ENCODE measurements at regions not wholly inside any gene's neighbourhood (a gene's known extent, or its start where the extent isn't known, plus 50 kb on each side); places are given as distances from the start of the nearest gene placed in this dataset.
"Not testable (repeated sequence)": the region's sequence is repeated elsewhere in the genome, so short reads cannot be mapped to it uniquely, and the experiment has no call there.

GRCh38 chr4:176571206-176571605 lies 221.5 kb downstream of the VEGFC start:
- DNase-seq (ENCODE audit: low read depth), result no peak

- DNase-seq (ENCODE audit: low read depth), result no peak
These were observed 217.5 kb downstream of the VEGFC start for GRCh38 chr4:176575141-176575730.

- DNase-seq (ENCODE audit: low read depth), result no peak
These were observed 213.5 kb downstream of the VEGFC start for GRCh38 chr4:176579226-176579625.

DNA sequence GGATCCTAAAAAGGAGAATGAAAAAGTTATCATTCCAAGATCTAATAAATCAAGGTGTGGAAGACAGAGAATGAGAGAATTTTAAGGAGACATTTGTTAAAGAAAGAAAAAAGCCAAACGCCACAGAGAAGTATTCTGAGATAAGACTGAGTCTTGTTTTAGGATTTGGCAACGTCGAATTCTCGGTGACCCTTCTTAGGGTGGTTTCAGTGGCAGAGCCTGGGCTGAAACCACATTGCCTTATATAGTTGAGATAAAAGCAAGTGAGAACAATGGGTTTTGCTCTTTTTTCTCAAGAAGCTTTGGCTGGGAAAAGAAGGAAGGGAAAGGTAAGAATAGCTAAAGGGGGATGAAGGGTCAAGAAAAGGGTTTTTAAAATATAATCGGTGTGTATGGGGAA lies 209.4 kb downstream of the VEGFC start:
- DNase-seq (ENCODE audit: low read depth), result no peak

- peak; percentile 47 for DNase-seq (ENCODE audit: low read depth)
These were observed 208.6 kb downstream of the VEGFC start for GRCh38 chr4:176584031-176584606.

GRCh38 chr4:176587920-176588319 lies 204.8 kb downstream of the VEGFC start:
- peak; percentile 96 for DNase-seq (ENCODE audit: low read depth)

- DNase-seq (ENCODE audit: low read depth), result no peak
These were observed 204.3 kb downstream of the VEGFC start for GRCh38 chr4:176588436-176588835.

- DNase-seq (ENCODE audit: low read depth), result no peak
These were observed 199.6 kb downstream of the VEGFC start for GRCh38 chr4:176592976-176593670.

DNA sequence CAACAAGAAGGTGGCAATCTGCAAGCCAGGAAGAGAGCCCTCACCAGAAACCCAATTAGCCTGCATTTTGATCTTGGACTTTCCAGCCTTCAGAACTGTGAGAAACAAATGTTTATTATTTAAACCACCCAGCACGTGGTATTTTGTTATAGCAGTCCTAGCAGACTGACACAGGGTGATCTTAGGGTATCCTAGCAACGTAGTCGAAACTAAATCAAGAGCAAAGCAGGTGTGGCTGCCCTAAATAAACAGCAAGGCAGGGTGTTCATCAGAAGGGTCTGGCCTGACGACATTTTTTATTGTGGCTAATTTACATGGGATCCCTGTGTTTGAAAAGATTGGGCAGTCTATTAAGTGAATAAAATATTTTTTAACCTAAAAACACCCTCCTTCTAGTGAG lies 198.8 kb downstream of the VEGFC start:
- DNase-seq (ENCODE audit: low read depth), result no peak

DNA sequence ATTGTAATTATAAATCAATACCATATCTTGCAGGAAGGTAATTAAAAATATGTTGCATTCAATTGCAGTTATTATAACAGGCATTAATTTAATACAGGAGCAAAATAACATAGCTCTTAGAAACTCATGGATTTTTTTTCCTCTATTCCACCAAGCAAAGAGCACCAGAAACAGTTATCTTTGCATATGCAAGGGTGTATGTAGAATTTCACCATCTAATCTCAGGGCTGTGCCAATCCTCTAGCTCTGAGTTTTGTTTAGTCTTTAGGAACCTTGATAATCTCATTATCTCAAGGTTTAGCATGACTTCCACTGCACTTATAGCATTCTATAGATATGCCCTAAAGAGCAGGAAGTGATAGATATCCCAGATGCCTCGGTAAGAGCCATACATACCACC lies 197.5 kb downstream of the VEGFC start:
- no peak for DNase-seq (ENCODE audit: low read depth)

DNA sequence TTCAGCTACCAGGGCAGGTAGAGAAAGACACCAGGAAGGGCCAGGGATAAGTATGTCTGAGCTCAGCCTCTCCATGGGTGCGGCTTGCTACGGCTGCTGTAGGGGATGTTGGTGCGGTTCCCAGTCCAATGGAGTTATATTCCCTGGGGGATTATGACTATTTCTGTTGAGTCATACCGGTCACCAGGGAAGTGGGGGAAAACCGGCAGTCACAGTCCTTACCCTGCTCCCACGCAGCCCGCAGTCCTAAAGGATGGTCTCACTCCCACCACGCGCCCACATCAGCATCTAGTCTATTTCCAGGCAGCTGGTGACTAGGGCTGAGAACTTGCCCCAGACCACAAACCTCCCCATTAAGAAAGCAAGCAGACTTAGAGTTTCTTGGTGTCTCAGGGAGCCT lies 191.6 kb downstream of the VEGFC start:
- no peak for DNase-seq (ENCODE audit: low read depth)

- DNase-seq (ENCODE audit: low read depth), result no peak
These were observed 184.9 kb downstream of the VEGFC start for GRCh38 chr4:176607807-176608206.

- DNase-seq (ENCODE audit: low read depth), result no peak
These were observed 184.4 kb downstream of the VEGFC start for GRCh38 chr4:176608346-176608745.

DNA sequence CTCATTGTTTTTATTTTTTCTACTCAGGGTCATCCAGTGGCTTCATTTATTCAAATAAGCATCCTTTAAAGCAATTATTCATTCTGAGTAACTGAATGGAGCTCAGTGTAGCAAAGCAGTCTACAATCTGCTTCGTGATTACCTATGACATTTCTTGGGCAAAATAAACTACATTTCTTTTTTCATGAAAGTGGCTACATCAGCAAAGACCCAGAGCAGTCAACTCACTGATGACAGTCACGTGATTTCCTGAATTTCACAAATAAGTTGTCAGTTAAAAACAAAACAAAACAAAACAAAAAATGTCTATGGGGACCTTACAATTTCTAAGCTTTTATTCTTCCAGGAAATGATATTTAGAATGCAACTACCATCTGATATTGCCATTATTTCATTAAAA lies 182.1 kb downstream of the VEGFC start:
- no peak for DNase-seq (ENCODE audit: low read depth)

GRCh38 chr4:176611381-176611780 lies 181.3 kb downstream of the VEGFC start:
- DNase-seq (ENCODE audit: low read depth), result peak; percentile 75

GRCh38 chr4:176611951-176612350 lies 180.8 kb downstream of the VEGFC start:
- peak; percentile 49 for DNase-seq (ENCODE audit: low read depth)

DNA sequence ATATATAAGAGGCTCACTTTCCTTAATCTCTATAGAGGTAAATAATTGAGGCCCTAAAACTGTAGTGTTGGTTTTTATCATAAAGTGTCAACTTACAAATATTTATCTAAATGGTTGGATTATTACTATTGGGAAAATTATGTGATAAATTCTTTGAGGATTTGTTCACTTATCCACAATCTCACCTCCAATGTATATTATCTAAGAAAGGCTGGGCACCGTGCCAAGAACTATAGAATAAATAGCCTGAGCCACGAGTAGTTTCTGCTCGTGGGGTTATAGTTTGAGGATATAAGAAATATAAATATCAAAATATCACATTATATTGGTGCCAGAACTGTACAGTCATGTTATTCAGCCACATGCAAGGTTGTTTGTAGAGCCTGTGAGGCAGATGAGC lies 177.9 kb downstream of the VEGFC start:
- peak; percentile 44 for DNase-seq (ENCODE audit: low read depth)

- DNase-seq (ENCODE audit: low read depth), result no peak
These were observed 176.6 kb downstream of the VEGFC start for GRCh38 chr4:176616151-176616550.

DNA sequence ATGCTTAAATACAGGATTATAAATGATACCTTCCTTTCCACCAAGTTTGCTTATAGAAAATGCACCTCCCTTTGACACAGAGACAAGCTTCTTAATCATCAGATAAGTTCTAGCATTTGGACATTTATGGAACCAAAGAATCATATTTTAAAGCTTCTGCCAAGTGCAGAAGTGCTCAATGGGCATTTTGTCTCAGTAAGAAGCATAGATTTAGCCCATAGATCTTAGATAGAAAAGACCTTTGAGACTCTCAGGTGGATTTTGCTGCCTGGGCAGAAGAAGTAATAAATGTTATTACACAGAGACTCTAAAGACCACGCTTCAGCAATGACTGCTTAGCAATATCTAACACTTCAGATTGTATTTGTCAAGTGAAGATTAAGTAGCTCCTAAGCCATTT lies 174.6 kb downstream of the VEGFC start:
- DNase-seq (ENCODE audit: low read depth), result no peak

- no peak for DNase-seq (ENCODE audit: low read depth)
These were observed 173.3 kb downstream of the VEGFC start for GRCh38 chr4:176619430-176619829.

DNA sequence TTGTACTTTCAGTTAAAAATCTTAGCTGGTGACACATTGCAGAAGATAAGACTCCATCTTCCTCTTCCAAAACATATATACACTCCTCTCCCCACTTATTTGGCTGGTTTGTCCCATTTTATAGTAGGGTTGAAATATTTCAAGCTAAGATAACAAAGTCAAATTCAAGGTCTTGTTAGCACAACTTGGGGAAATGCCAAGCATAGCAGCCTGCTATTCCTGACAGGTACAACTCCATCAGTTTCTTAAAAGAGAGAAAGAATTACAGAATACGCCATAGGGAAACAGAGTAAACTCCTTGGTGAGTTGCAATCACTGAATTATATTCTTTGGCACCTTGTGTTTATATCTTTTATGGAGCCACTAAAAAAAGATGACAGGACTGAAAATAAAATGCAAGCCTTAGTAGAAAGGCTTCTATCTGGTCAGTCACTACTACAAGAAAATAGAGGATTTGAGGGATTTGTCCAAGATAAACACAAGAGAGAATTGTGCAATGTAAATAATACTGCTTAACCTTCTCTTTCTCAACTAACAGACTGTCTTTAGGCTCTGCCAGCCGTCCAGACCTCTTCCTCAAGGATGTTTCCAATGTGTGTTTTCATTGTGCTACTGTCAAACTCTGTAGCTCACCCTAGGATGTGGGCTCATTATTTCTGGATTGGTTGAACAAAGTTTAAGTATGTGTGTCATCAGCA lies 170.3 kb downstream of the VEGFC start:
- DNase-seq (ENCODE audit: low read depth), result peak; percentile 82

DNA sequence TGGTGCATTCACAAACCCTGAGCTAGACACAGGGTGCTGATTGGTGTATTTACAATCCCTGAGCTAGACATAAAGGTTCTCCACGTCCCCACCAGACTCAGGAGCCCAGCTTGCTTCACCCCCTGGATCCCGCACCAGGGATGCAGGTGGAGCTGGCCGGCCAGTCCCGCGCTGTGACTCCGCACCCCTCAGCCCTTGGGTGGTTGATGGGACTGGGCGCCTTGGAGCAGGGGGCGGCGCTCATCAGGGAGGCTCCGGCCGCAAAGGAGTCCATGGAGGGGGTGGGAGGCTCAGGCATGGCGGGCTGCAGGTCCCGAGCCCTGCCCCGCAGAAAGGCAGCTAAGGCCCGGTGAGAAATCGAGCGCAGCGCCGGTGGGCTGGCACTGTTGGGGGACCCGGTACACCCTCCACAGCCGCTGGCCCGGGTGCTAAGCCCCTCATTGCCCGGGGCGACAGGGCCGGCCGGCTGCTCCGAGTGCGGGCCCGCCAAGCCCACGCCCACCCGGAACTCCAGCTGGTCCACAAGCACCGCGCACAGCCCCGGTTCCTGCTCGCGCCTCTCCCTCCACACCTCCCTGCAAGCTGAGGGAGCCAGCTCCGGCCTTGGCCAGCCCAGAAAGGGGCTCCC lies 167.6 kb downstream of the VEGFC start:
- DNase-seq (ENCODE audit: low read depth), result not testable (repeated sequence)

- DNase-seq (ENCODE audit: low read depth), result no peak
These were observed 164.8 kb downstream of the VEGFC start for GRCh38 chr4:176627916-176628315.

All from iris pigment epithelial cell (primary cell).